ENCODE measurements at regions not wholly inside any gene's neighbourhood (a gene's known extent, or its start where the extent isn't known, plus 50 kb on each side); places are given as distances from the start of the nearest gene placed in this dataset.

DNA sequence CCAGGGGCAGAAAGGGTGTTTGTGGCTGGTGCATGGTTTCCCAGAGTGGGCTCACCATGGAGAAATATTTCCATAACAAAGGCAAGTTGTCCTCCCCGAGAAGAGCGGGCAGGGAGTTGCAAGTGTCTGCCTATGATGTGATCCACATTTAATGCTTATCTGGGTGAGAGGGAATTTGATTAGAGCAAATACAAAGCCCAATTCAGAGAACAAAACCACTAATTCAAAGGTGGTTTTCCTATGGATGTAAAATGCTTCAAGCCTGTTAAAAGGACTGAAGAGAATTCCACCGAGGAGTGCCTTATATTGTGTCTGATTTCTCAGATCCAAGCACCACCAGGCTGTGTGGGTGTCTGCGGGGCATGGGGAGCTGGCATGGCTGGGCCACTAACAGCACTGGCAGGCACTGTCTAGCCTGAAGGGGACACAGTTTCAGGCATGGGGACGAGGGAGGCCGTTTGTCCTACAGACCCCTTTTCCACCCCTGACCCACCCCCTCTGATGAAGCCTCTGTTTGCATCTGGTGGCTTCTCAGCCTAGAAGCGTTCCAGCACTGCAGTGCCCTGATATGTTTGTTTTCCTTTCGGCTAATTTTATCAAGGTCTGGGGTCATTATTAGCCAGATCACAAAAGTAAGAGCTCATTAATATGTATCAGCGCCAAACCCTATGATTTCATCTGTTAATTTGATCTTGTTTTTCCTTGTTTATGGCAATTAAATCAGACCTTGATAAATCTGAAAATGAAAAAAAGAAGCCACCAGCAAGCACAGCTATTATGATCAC, 357.3 kb downstream of the HRH4 start:
- Histone ChIP-seq H3K27ac (no peak overlapping the region), H3K4me1 (no peaks in the 10 kb centered on the region), H3K4me3 (no peak overlapping the region), H3K9me3 (no peaks in the 10 kb centered on the region), H3K36me3 (no peaks in the 10 kb centered on the region), H3K27me3 (no peaks in the 10 kb centered on the region)
- no peak for DNase-seq (ENCODE audit: low spot score in 2 of 2)
- intact Hi-C loops (cut with DNase I; ENCODE audit: low total_unique reads) = no loop called here
- TF ChIP-seq POLR2A (IDR thresholded peaks at IDR 0.05) = no peak

DNA sequence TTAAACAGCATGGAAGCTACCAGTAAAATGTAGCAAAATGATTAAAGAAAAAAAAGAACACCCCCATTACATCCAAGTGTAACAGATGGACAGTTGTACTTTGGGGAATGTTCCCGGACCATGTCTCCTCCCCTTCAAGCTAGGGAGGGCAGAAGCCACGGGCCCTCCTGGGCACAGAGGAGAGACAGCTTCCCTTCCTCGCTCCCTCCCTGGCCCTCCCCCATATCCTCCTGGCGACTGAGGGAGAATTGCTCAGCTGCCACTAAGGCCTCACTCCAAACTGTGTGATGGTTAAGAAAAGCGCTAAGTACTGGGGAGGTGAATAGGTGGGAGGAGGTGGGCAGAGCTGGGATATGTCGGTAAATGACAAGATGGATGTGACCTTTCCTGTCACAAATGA, 358.0 kb downstream of the HRH4 start:
- intact Hi-C loops (cut with DNase I; ENCODE audit: low total_unique reads) = no loop called here
- Histone ChIP-seq H3K4me1 (no peaks in the 10 kb centered on the region), H3K4me3 (no peak overlapping the region), H3K36me3 (no peaks in the 10 kb centered on the region), H3K9me3 (no peaks in the 10 kb centered on the region), H3K27me3 (no peaks in the 10 kb centered on the region), H3K27ac (no peak overlapping the region)
- DNase-seq (ENCODE audit: low spot score in 2 of 2) = no peak
- TF ChIP-seq POLR2A (IDR thresholded peaks at IDR 0.05) = no peak
- no peak for TF ChIP-seq POLR2AphosphoS5 (IDR thresholded peaks at IDR 0.05)
- TF ChIP-seq, protein P1, sequence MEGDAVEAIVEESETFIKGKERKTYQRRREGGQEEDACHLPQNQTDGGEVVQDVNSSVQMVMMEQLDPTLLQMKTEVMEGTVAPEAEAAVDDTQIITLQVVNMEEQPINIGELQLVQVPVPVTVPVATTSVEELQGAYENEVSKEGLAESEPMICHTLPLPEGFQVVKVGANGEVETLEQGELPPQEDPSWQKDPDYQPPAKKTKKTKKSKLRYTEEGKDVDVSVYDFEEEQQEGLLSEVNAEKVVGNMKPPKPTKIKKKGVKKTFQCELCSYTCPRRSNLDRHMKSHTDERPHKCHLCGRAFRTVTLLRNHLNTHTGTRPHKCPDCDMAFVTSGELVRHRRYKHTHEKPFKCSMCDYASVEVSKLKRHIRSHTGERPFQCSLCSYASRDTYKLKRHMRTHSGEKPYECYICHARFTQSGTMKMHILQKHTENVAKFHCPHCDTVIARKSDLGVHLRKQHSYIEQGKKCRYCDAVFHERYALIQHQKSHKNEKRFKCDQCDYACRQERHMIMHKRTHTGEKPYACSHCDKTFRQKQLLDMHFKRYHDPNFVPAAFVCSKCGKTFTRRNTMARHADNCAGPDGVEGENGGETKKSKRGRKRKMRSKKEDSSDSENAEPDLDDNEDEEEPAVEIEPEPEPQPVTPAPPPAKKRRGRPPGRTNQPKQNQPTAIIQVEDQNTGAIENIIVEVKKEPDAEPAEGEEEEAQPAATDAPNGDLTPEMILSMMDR (IDR thresholded peaks at IDR 0.05) = no peak

DNA sequence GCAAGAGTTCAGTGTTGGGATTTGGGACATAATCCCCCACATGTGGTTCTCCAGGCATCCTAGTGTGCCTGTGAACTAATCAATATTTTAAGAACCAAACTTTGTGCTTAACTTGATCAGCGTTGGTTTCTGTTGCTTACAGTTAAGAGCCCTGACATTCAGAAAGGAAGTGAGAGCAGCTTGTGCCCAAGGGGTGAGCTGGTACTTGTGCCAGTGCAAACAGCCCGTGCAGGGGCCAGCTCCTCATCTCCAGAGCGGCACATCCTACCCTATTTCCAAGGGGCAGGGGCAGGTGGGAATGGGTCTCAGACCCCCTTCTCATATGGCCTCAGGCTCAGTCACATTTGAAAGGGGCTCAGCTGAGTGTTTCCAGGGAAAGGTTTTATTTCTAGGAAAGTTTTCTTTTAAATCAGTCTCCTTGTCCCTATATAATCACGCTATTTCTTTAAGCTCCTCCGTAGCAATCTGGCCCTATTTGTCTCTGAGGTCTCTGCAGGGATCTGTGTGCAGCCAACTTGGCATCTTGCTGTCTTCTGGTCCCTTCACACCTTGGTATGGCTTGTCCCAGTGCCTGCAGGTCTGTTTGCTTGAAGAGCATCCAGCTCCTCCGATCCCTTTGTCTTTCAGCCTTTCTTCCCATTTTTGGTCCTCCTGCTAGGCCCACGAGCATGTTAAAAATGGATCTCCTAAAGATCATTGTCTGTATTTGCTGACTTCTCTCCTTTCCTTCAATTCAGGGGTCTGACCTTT, 358.9 kb downstream of the HRH4 start:
- intact Hi-C loops (cut with DNase I; ENCODE audit: low total_unique reads) = no loop called here
- no peak overlapping the region for H3K27ac ChIP-seq

DNA sequence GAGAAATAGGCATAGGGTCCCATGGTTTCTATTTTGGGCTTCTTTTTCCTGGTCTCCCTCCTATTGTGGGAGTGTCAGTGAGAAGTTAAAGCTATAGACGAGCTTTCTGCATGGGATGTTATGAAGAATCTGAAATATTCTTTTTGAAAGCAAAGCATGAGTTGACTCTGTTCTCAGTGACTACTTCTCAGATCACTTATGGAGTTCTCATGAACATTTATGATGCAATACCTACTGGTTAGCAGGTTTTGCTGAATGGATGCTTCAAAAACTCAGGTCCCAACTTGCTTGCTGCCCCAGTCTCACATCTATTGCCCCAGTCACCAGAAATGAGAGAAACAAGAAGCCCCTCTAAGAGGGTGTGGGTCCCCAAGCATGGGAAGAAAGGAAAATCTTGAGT, 365.0 kb downstream of the HRH4 start:
- Histone ChIP-seq H3K9me3 (no peaks in the 10 kb centered on the region), H3K36me3 (no peaks in the 10 kb centered on the region), H3K27ac (no peak overlapping the region), H3K27me3 (no peaks in the 10 kb centered on the region), H3K4me1 (no peaks in the 10 kb centered on the region), H3K4me3 (no peak overlapping the region)
- TF ChIP-seq, protein P1 (IDR thresholded peaks at IDR 0.05) = no peak
- TF ChIP-seq POLR2AphosphoS5 (IDR thresholded peaks at IDR 0.05) (no peak), POLR2A (IDR thresholded peaks at IDR 0.05) (no peak)
- intact Hi-C loops (cut with DNase I; ENCODE audit: low total_unique reads) = no loop called here
- DNase-seq (ENCODE audit: low spot score in 2 of 2) = no peak

More for the DNA sequence above, 358.9 kb downstream of the HRH4 start:
- Histone ChIP-seq H3K36me3 (no peaks in the 10 kb centered on the region), H3K27me3 (no peaks in the 10 kb centered on the region), H3K9me3 (no peaks in the 10 kb centered on the region), H3K4me3 (no peak overlapping the region), H3K4me1 (no peaks in the 10 kb centered on the region)
- TF ChIP-seq POLR2A (IDR thresholded peaks at IDR 0.05) (no peak), POLR2AphosphoS5 (IDR thresholded peaks at IDR 0.05) (no peak)
- TF ChIP-seq, protein P1 (IDR thresholded peaks at IDR 0.05) = no peak
- DNase-seq (ENCODE audit: low spot score in 2 of 2) = no peak

DNA sequence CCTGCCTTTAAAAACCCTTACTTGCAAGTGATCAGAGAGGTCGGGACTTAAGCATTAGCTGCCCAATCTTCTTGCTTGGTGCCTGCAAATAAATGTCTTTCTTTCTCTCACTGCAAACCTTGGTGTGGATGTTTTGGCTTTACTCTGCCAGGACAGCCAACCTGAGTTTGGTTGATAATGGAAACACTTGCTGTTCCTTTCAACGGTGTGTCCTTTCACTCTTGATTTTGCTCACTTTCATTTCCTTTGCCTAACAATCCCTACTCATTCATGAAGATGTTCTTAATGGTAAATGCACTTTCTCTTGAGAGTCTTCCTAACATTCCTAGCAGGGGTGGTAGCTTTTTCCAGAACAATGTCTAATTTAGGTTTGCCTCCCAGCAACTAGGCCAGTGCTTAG, 366.2 kb downstream of the HRH4 start:
- DNase-seq (ENCODE audit: low spot score in 2 of 2) = no peak
- Histone ChIP-seq H3K27ac (no peak overlapping the region), H3K4me1 (no peaks in the 10 kb centered on the region)

More for the DNA sequence above, 366.2 kb downstream of the HRH4 start:
- H3K36me3 ChIP-seq = no peaks in the 10 kb centered on the region
- no peaks in the 10 kb centered on the region for H3K27me3 ChIP-seq
- TF ChIP-seq POLR2A (IDR thresholded peaks at IDR 0.05) (no peak), POLR2AphosphoS5 (IDR thresholded peaks at IDR 0.05) (no peak)
- TF ChIP-seq, protein P1 (IDR thresholded peaks at IDR 0.05) = no peak
- no peaks in the 10 kb centered on the region for H3K9me3 ChIP-seq
- intact Hi-C loops (cut with DNase I; ENCODE audit: low total_unique reads) = loop anchor here (1.0 kb wide), 1 partner anchor 9 kb away; no protein-coding TSS in a partner anchor
- no peak overlapping the region for H3K4me3 ChIP-seq
